ENCODE measurements at regions not wholly inside any gene's neighbourhood (a gene's known extent, or its start where the extent isn't known, plus 50 kb on each side); places are given as distances from the start of the nearest gene placed in this dataset.

GRCh38 chr1:69269491-69269890 is 298.2 kb upstream of the LRRC7 start:
- no peak for DNase-seq

- DNase-seq = no peak
Measured at GRCh38 chr1:69271587-69272125, 296.1 kb upstream of the LRRC7 start.

GRCh38 chr1:69272684-69273083 is 295.0 kb upstream of the LRRC7 start:
- DNase-seq = no peak

GRCh38 chr1:69278923-69279322 is 288.8 kb upstream of the LRRC7 start:
- no peak for DNase-seq

- DNase-seq = no peak
Measured at GRCh38 chr1:69283516-69283915, 284.2 kb upstream of the LRRC7 start.

GRCh38 chr1:69284508-69284907 is 283.2 kb upstream of the LRRC7 start:
- DNase-seq = no peak

- DNase-seq = no peak
Measured at GRCh38 chr1:69288416-69288815, 279.3 kb upstream of the LRRC7 start.

- DNase-seq = peak; percentile 44
Measured at GRCh38 chr1:69290291-69290690, 277.4 kb upstream of the LRRC7 start.

GRCh38 chr1:69291541-69291940 is 276.2 kb upstream of the LRRC7 start:
- DNase-seq = no peak

- no peak for DNase-seq
Measured at GRCh38 chr1:69292833-69293232, 274.9 kb upstream of the LRRC7 start.

- DNase-seq = no peak
Measured at GRCh38 chr1:69294171-69294570, 273.6 kb upstream of the LRRC7 start.

- DNase-seq = no peak
Measured at GRCh38 chr1:69295265-69295664, 272.5 kb upstream of the LRRC7 start.

- DNase-seq = peak; percentile 1
Measured at GRCh38 chr1:69305621-69306020, 262.1 kb upstream of the LRRC7 start.

GRCh38 chr1:69312055-69312732 is 255.5 kb upstream of the LRRC7 start:
- DNase-seq = no peak

GRCh38 chr1:69313118-69313517 is 254.6 kb upstream of the LRRC7 start:
- no peak for DNase-seq

- DNase-seq = no peak
Measured at GRCh38 chr1:69315416-69315815, 252.3 kb upstream of the LRRC7 start.

GRCh38 chr1:69315823-69316222 is 251.9 kb upstream of the LRRC7 start:
- no peak for DNase-seq

- no peak for DNase-seq
Measured at GRCh38 chr1:69319287-69319686, 248.4 kb upstream of the LRRC7 start.

GRCh38 chr1:69320757-69321211 is 246.9 kb upstream of the LRRC7 start:
- no peak for DNase-seq

- no peak for DNase-seq
Measured at GRCh38 chr1:69321311-69321710, 246.4 kb upstream of the LRRC7 start.

GRCh38 chr1:69328186-69328585 is 239.5 kb upstream of the LRRC7 start:
- peak; percentile 1 for DNase-seq

- DNase-seq = no peak
Measured at GRCh38 chr1:69363236-69363635, 204.5 kb upstream of the LRRC7 start.

- no peak for DNase-seq
Measured at GRCh38 chr1:69373520-69373919, 194.2 kb upstream of the LRRC7 start.

- DNase-seq = no peak
Measured at GRCh38 chr1:69376408-69376807, 191.3 kb upstream of the LRRC7 start.

- DNase-seq = no peak
Measured at GRCh38 chr1:69377507-69377906, 190.2 kb upstream of the LRRC7 start.

Data from fibroblast of skin of right biceps (primary cell).